HCT116 (cell line): ENCODE measurements at regions not wholly inside any gene's neighbourhood (a gene's known extent, or its start where the extent isn't known, plus 50 kb on each side); places are given as distances from the start of the nearest gene placed in this dataset.

Experiments
- ATAC-seq: fragments of 200-7000 bp; cut with Tn5 transposase; 2 replicates; pipeline ENCODE4 v1.9.1; 2020; ENCODE audit warnings: mild to moderate bottlenecking, moderate library complexity
- BruUV-seq: library from RNA; stranded (reverse); fragments of 400-500 nt; replicated peaks from 2 replicates; lab custom pipeline; 2021; lab: Mats Ljungman, UMichigan
- CTCF ChIA-PET: fragments of 300-600 bp; sonication (Branson Sonifier 250); formaldehyde crosslinking; loops from one replicate; lab custom pipeline; 2021; ENCODE audit warnings: antibody characterized with exemption; lab: Charles Lee
- POLR2A ChIA-PET: fragments of 300-600, 350-600 bp; sonication (Branson Sonifier 250); formaldehyde crosslinking; loops from one replicate; lab custom pipeline; 2021; ENCODE audit warnings: antibody characterized with exemption; lab: Charles Lee
- RAD21 ChIA-PET, 2 experiments: fragments of 300-600 bp; sonication (Branson Sonifier 250); formaldehyde crosslinking; loops; one replicate each; lab custom pipeline; 2023; ENCODE audit warnings: low total read pairs in 2 of 2; ENCODE audit not compliant: uncharacterized antibody in 2 of 2, unreplicated experiment in 2 of 2, low non-redundant PET in 1 of 2; lab: Charles Lee
- DNase-seq: peaks from one replicate; pipeline ENCODE4 v3.0.0-alpha.2; 2010; ENCODE audit warnings: low read depth, low spot score
- H2AFZ ChIP-seq: fragments of 200-600 bp; shearing (Covaris generic), sonication (generic); 2 replicates; pipeline ENCODE4 v1.6.1; 2017; ENCODE audit warnings: low read depth, mixed run types, mixed read lengths, antibody characterized with exemption, low read length; ENCODE audit not compliant: poor library complexity, severe bottlenecking
- H3K27ac ChIP-seq: 2 replicates; pipeline ENCODE4 v1.5.1; 2012; ENCODE audit warnings: low read depth, low read length
- H3K27me3 ChIP-seq: fragments of 200-600 bp; sonication (generic); 2 replicates; pipeline ENCODE4 v1.6.1; 2016; ENCODE audit warnings: mixed run types, low read length, mixed read lengths; ENCODE audit not compliant: insufficient read depth
- H3K36me3 ChIP-seq, 2 experiments: fragments of 200-500 bp in 1 of 2; fragments of 200-600 bp in 1 of 2; sonication (Bioruptor generic) in 1 of 2; sonication (generic) in 1 of 2; 2 replicates each; pipeline versions ENCODE4 v1.5.1 to v1.6.1; 2014 to 2016; ENCODE audit warnings: low read length in 2 of 2, inconsistent platforms in 1 of 2, mixed read lengths in 1 of 2, mixed run types in 1 of 2; ENCODE audit not compliant: insufficient read depth in 2 of 2, control insufficient read depth in 1 of 2
- H3K4me1 ChIP-seq, 2 experiments: fragments of 200-600 bp in 1 of 2; sonication (generic) in 1 of 2; 2 replicates each; pipeline versions ENCODE4 v1.5.1 to v1.6.1; 2012 to 2017; ENCODE audit warnings: low read length in 2 of 2, inconsistent platforms in 1 of 2, mild to moderate bottlenecking in 1 of 2, mixed read lengths in 1 of 2, mixed run types in 1 of 2, moderate library complexity in 1 of 2; ENCODE audit not compliant: insufficient read depth in 2 of 2, control insufficient read depth in 1 of 2
- H3K4me2 ChIP-seq: fragments of 200-600 bp; sonication (generic); 2 replicates; pipeline ENCODE4 v1.6.1; 2017; ENCODE audit warnings: mixed run types, low read length, mixed read lengths
- H3K4me3 ChIP-seq, 2 experiments: fragments of 200-600 bp in 1 of 2; sonication (generic) in 1 of 2; replicated peaks in 1 of 2; 2 replicates each; pipeline ENCODE4 v1.5.1; 2011 to 2016; ENCODE audit warnings: low read length in 2 of 2, control low read depth in 1 of 2, low read depth in 1 of 2, mild to moderate bottlenecking in 1 of 2, mixed read lengths in 1 of 2, mixed run types in 1 of 2
- H3K79me2 ChIP-seq: fragments of 200-600 bp; sonication (generic); 2 replicates; pipeline ENCODE4 v1.6.1; 2017; ENCODE audit warnings: mild to moderate bottlenecking, mixed run types, low read length, moderate library complexity, mixed read lengths; ENCODE audit not compliant: insufficient read depth
- H3K9ac ChIP-seq: fragments of 200-600 bp; sonication (generic); 2 replicates; pipeline ENCODE4 v1.6.1; 2016; ENCODE audit warnings: low read length, mixed read lengths
- H3K9me2 ChIP-seq: fragments of 200-600 bp; sonication (generic), shearing (Covaris generic); 2 replicates; pipeline ENCODE4 v1.6.1; 2017; ENCODE audit warnings: mixed run types, mild to moderate bottlenecking, moderate library complexity; ENCODE audit not compliant: insufficient read depth
- H3K9me3 ChIP-seq, 2 experiments: fragments of 200-500 bp in 1 of 2; fragments of 200-600 bp in 1 of 2; sonication (Bioruptor generic) in 1 of 2; sonication (generic) in 1 of 2; 2 replicates each; pipeline ENCODE4 v1.6.1; 2014 to 2017; ENCODE audit warnings: low read length in 2 of 2, mixed read lengths in 2 of 2, inconsistent platforms in 1 of 2, low read depth in 1 of 2, mild to moderate bottlenecking in 1 of 2, mixed run types in 1 of 2, moderate library complexity in 1 of 2; ENCODE audit not compliant: control insufficient read depth in 1 of 2, insufficient read depth in 1 of 2
- H4K20me1 ChIP-seq: fragments of 200-600 bp; sonication (generic), shearing (Covaris generic); 2 replicates; pipeline ENCODE4 v1.6.1; 2017; ENCODE audit warnings: mixed run types, mild to moderate bottlenecking, moderate library complexity; ENCODE audit not compliant: insufficient read depth
- CEBPB ChIP-seq: IDR thresholded peaks from 2 replicates; pipeline ENCODE4 v1.6.1; 2012; ENCODE audit warnings: low read depth
- CTCF ChIP-seq, 3 experiments: fragments of 200-600 bp in 1 of 3; sonication (generic) in 1 of 3; IDR thresholded peaks in 2 of 3; conservative IDR thresholded peaks in 1 of 3; 2 replicates each; pipeline ENCODE4 v1.5.1; 2012 to 2017; ENCODE audit warnings: low read depth in 2 of 3, low read length in 2 of 3, antibody characterized with exemption in 1 of 3, borderline replicate concordance in 1 of 3, control low read depth in 1 of 3, mild to moderate bottlenecking in 1 of 3, mixed read lengths in 1 of 3, mixed run types in 1 of 3, moderate library complexity in 1 of 3; ENCODE audit not compliant: insufficient read depth in 1 of 3
- EGR1 ChIP-seq: IDR thresholded peaks from 2 replicates; pipeline ENCODE4 v1.6.1; 2012; ENCODE audit warnings: low read depth
- ELF1 ChIP-seq: IDR thresholded peaks from 2 replicates; pipeline ENCODE4 v1.6.1; 2012; ENCODE audit warnings: low read depth, borderline replicate concordance
- EZH2phosphoT487 ChIP-seq: fragments of 200-600 bp; IDR thresholded peaks from 2 replicates; pipeline ENCODE4 v1.6.1; 2018; ENCODE audit warnings: antibody characterized with exemption, borderline replicate concordance
- FOSL1 ChIP-seq: IDR thresholded peaks from 2 replicates; pipeline ENCODE4 v1.6.1; 2012; ENCODE audit warnings: low read depth
- POLR2A ChIP-seq: IDR thresholded peaks from 2 replicates; pipeline ENCODE4 v1.7.0; 2011; ENCODE audit warnings: borderline replicate concordance; ENCODE audit not compliant: insufficient read depth, insufficient read length; ENCODE audit errors: extremely low read depth
- POLR2AphosphoS5 ChIP-seq: IDR thresholded peaks from 2 replicates; pipeline ENCODE4 v1.6.1; 2011; ENCODE audit warnings: mild to moderate bottlenecking, low read depth, low read length, moderate library complexity
- SRF ChIP-seq: IDR thresholded peaks from 2 replicates; pipeline ENCODE4 v1.6.1; 2012; ENCODE audit warnings: low read depth
- YY1 ChIP-seq: IDR thresholded peaks from 2 replicates; pipeline ENCODE4 v1.6.1; 2011; ENCODE audit warnings: low read length, low read depth, moderate library complexity, mild to moderate bottlenecking; ENCODE audit not compliant: insufficient replicate concordance; ENCODE audit errors: extremely low read depth
- intact Hi-C: fragments of 100-400 bp; cut with micrococcal nuclease; formaldehyde crosslinking; loops from 2 replicates; pipeline ENCODE4 v1.10.0; 2022
- TF ChIP-seq, protein P1 (sequence below): IDR thresholded peaks from 2 replicates; pipeline ENCODE4 v1.6.1; 2012; ENCODE audit warnings: low read depth

DNA sequence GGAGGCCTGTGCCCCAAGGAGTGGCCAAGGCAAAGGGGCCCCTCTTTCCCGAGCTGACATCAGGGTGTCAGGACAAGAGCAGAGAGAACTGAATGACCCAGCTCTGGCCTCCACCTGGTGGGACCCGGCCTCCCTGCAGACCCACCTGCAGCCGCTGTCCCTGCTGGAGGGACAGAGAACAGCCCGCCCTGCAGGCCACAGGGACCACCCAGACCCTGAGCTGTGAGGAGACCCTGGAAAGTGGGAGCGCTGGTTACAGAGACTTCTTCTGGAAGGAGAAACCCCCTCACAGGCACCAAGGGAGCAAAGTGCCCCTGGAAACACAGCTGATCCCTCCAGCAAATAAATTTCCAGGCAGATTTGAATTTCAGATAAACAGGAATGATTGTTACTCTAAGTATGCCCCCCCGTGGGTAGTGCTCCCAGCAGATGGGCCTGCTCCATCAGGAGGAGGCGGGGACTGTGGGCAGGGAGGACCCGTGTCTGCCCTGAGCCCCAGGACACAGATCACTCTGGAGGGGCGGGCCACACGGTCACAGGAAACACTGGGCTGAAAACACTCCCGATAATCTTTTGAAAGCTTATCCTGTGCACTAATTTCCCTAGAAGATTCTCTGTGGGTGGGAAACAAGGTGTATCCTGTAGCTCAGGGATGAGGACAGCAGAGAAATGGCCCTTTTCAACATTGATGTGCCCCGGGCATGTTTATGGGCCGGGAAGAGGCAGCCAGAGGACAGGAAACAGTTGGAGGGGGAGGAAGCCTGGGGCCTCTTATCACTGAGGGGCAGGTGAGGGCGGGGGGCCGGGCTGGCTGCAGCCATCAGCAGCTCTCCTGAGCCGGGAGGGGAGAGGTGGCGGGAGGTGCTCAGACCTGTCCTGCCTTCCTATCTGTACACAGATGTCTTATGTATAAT lies 276.0 kb downstream of the ADGRD1 start:
- DNase-seq = no peak
- ChIA-PET RAD21 (no interaction called here), CTCF (interaction anchor here (1.2 kb wide), 1 partner anchor 52 kb away, joined by 3 read pairs; no protein-coding TSS in a partner anchor), POLR2A (no interaction called here)
- no peak for ATAC-seq
- no peak overlapping the region for H2AFZ ChIP-seq
- H3K27me3 ChIP-seq = no peaks in the 10 kb centered on the region
- H3K9me3 ChIP-seq = no peaks in the 10 kb centered on the region
- no peak overlapping the region for H3K4me3 ChIP-seq
- H3K9ac ChIP-seq = no peak overlapping the region
- TF ChIP-seq SRF (no peak), CTCF (IDR thresholded peaks at IDR 0.05 in 2 of 3, conservative IDR thresholded peaks at IDR 0.05 in 1 of 3; ENCODE audit: borderline replicate concordance in 1 of 3, insufficient read depth in 1 of 3, low read depth in 2 of 3, low read length in 2 of 3) (0 out of 6 replicates have a peak, but pooled peaks of 2 of the 3 experiments have one; percentile 4 to 10)
- no peaks in the 10 kb centered on the region for H3K79me2 ChIP-seq
- H3K9me2 ChIP-seq = no peaks in the 10 kb centered on the region
- no peaks in the 10 kb centered on the region for H4K20me1 ChIP-seq
- H3K4me2 ChIP-seq = no peak overlapping the region
- H3K4me1 ChIP-seq = peaks cover 4 to 12% of the 10 kb centered on the region in 2 experiments; a peak in 3 of 4 replicates
- no TSS peak for BruUV-seq
- intact Hi-C loops = no loop called here
- no peaks in the 10 kb centered on the region for H3K36me3 ChIP-seq
- no peak overlapping the region for H3K27ac ChIP-seq

DNA sequence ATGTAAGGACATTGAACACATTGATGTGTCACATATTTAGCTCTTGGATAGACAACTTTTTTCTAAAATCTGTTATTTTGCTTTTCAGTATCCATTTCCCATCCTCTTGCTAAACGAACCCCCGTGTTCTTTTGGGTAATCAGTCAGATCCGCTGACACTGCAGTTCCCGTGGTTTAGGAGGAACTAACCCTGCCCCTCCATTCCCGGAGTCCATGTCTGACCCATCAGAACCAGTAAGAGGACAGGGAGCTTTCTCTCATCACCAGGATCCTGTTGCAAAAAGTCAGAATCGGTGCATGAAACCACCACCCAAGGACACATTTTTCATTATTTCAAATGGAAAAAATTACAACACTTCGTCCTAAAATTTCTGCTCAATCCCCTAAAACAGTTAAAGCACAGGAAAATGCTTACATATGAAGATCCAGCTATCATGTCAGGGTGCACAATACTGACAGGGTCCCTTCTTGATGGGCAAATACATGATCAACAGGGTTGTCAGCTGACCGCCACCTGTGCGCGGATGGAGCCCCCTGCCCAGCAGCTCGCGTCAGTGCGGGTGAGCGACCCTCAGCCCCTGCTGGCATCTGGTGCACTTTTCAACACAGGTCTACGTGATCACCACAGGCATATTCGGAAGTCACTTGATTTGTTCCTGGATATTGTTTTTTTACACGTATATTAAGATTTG lies 276.8 kb downstream of the ADGRD1 start:
- CTCF ChIA-PET = no interaction called here
- H3K4me2 ChIP-seq = no peak overlapping the region
- ATAC-seq (no peak), DNase-seq (no peak)
- no peak overlapping the region for H3K27ac ChIP-seq
- H3K4me3 ChIP-seq = no peak overlapping the region
- no peaks in the 10 kb centered on the region for H3K9me3 ChIP-seq
- RAD21 ChIA-PET = no interaction called here
- no peaks in the 10 kb centered on the region for H3K79me2 ChIP-seq
- H3K9me2 ChIP-seq = no peaks in the 10 kb centered on the region
- peaks cover 4 to 14% of the 10 kb centered on the region in 2 experiments; a peak in 3 of 4 replicates for H3K4me1 ChIP-seq
- H3K9ac ChIP-seq = no peak overlapping the region
- no peaks in the 10 kb centered on the region for H3K27me3 ChIP-seq
- no TSS peak for BruUV-seq
- H4K20me1 ChIP-seq = no peaks in the 10 kb centered on the region
- intact Hi-C loops = no loop called here
- H2AFZ ChIP-seq = no peak overlapping the region
- H3K36me3 ChIP-seq = no peaks in the 10 kb centered on the region
- POLR2A ChIA-PET = no interaction called here
- TF ChIP-seq CEBPB (no peak), ELF1 (no peak), FOSL1 (no peak), SRF (no peak), EZH2phosphoT487 (no peak), YY1 (no peak), POLR2AphosphoS5 (no peak), EGR1 (no peak), POLR2A (no peak)
- TF ChIP-seq, protein P1, sequence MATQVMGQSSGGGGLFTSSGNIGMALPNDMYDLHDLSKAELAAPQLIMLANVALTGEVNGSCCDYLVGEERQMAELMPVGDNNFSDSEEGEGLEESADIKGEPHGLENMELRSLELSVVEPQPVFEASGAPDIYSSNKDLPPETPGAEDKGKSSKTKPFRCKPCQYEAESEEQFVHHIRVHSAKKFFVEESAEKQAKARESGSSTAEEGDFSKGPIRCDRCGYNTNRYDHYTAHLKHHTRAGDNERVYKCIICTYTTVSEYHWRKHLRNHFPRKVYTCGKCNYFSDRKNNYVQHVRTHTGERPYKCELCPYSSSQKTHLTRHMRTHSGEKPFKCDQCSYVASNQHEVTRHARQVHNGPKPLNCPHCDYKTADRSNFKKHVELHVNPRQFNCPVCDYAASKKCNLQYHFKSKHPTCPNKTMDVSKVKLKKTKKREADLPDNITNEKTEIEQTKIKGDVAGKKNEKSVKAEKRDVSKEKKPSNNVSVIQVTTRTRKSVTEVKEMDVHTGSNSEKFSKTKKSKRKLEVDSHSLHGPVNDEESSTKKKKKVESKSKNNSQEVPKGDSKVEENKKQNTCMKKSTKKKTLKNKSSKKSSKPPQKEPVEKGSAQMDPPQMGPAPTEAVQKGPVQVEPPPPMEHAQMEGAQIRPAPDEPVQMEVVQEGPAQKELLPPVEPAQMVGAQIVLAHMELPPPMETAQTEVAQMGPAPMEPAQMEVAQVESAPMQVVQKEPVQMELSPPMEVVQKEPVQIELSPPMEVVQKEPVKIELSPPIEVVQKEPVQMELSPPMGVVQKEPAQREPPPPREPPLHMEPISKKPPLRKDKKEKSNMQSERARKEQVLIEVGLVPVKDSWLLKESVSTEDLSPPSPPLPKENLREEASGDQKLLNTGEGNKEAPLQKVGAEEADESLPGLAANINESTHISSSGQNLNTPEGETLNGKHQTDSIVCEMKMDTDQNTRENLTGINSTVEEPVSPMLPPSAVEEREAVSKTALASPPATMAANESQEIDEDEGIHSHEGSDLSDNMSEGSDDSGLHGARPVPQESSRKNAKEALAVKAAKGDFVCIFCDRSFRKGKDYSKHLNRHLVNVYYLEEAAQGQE = no peak
